ENCODE measurements at regions not wholly inside any gene's neighbourhood (a gene's known extent, or its start where the extent isn't known, plus 50 kb on each side); places are given as distances from the start of the nearest gene placed in this dataset.

GRCh38 chr5:143938230-143938629 lies 126.3 kb downstream of the HMHB1 start:
- Histone ChIP-seq H2AFZ (ENCODE audit: low read depth, low read length) (no peak overlapping the region), H3K9me3 (ENCODE audit: control insufficient read depth, low read length) (peaks cover 53% of the 10 kb centered on the region), H3K4me2 (ENCODE audit: low read length, poor library complexity, severe bottlenecking) (no peak overlapping the region), H3K23ac (ENCODE audit: low read length in 2 of 2) (no peak overlapping the region), H3K4me3 (ENCODE audit: insufficient read depth in 1 of 2, low read depth in 1 of 2, low read length in 2 of 2) (no peak overlapping the region), H2BK12ac (ENCODE audit: low read length in 2 of 2) (no peak overlapping the region), H4K91ac (ENCODE audit: low read length) (no peak overlapping the region), H2BK15ac (ENCODE audit: low read depth, poor library complexity, severe bottlenecking) (no peak overlapping the region), H3K27me3 (ENCODE audit: control insufficient read depth in 1 of 2, insufficient read depth in 1 of 2, low read length in 2 of 2) (no peaks in the 10 kb centered on the region), H3K36me3 (ENCODE audit: control insufficient read depth in 1 of 2, insufficient read depth in 2 of 2, low read depth in 1 of 2, low read length in 2 of 2) (no peaks in the 10 kb centered on the region), H2BK5ac (ENCODE audit: low read depth, low read length, poor library complexity, severe bottlenecking) (no peak overlapping the region), H2BK120ac (ENCODE audit: low read depth, low read length) (no peak overlapping the region), H3K9ac (ENCODE audit: low read length) (no peak overlapping the region), H3K27ac (ENCODE audit: low read length, poor library complexity, severe bottlenecking) (no peak overlapping the region), H3K79me1 (replicated peaks; ENCODE audit: low read length, poor library complexity, severe bottlenecking) (no peaks in the 10 kb centered on the region), H4K8ac (ENCODE audit: low read length) (no peak overlapping the region), H3K4ac (ENCODE audit: low read depth in 1 of 2, low read length in 2 of 2) (no peak overlapping the region), H2AK5ac (ENCODE audit: low read length, severe bottlenecking) (no peak overlapping the region), H3K18ac (ENCODE audit: low read depth in 1 of 2, low read length in 2 of 2) (no peak overlapping the region), H3K4me1 (ENCODE audit: control insufficient read depth, insufficient read depth, low read depth, low read length) (no peaks in the 10 kb centered on the region), H3K14ac (ENCODE audit: low read length in 2 of 2) (no peak overlapping the region)
- no peak for DNase-seq

- Histone ChIP-seq H3K23ac (ENCODE audit: low read length in 2 of 2) (no peak overlapping the region), H3K14ac (ENCODE audit: low read length in 2 of 2) (no peak overlapping the region), H3K79me1 (replicated peaks; ENCODE audit: low read length, poor library complexity, severe bottlenecking) (no peaks in the 10 kb centered on the region), H3K27me3 (ENCODE audit: control insufficient read depth in 1 of 2, insufficient read depth in 1 of 2, low read length in 2 of 2) (no peaks in the 10 kb centered on the region), H3K4me1 (ENCODE audit: control insufficient read depth, insufficient read depth, low read depth, low read length) (no peaks in the 10 kb centered on the region), H2AK5ac (ENCODE audit: low read length, severe bottlenecking) (no peak overlapping the region), H3K4me3 (ENCODE audit: insufficient read depth in 1 of 2, low read depth in 1 of 2, low read length in 2 of 2) (no peak overlapping the region), H4K8ac (ENCODE audit: low read length) (no peak overlapping the region), H3K9ac (ENCODE audit: low read length) (no peak overlapping the region), H3K18ac (ENCODE audit: low read depth in 1 of 2, low read length in 2 of 2) (no peak overlapping the region), H2BK5ac (ENCODE audit: low read depth, low read length, poor library complexity, severe bottlenecking) (no peak overlapping the region), H2AFZ (ENCODE audit: low read depth, low read length) (no peak overlapping the region), H2BK15ac (ENCODE audit: low read depth, poor library complexity, severe bottlenecking) (no peak overlapping the region), H3K36me3 (ENCODE audit: control insufficient read depth in 1 of 2, insufficient read depth in 2 of 2, low read depth in 1 of 2, low read length in 2 of 2) (no peaks in the 10 kb centered on the region), H4K91ac (ENCODE audit: low read length) (no peak overlapping the region), H3K9me3 (ENCODE audit: control insufficient read depth, low read length) (peaks cover 34% of the 10 kb centered on the region), H2BK120ac (ENCODE audit: low read depth, low read length) (no peak overlapping the region), H2BK12ac (ENCODE audit: low read length in 2 of 2) (no peak overlapping the region), H3K4me2 (ENCODE audit: low read length, poor library complexity, severe bottlenecking) (no peak overlapping the region), H3K4ac (ENCODE audit: low read depth in 1 of 2, low read length in 2 of 2) (no peak overlapping the region), H3K27ac (ENCODE audit: low read length, poor library complexity, severe bottlenecking) (no peak overlapping the region)
- WGBS = 88% methylated on average over 1 of the region's 1 CpG
- no peak for DNase-seq
Measured at GRCh38 chr5:143946837-143947236, 134.9 kb downstream of the HMHB1 start.

- H3K27me3 ChIP-seq (ENCODE audit: control insufficient read depth in 1 of 2, insufficient read depth in 1 of 2, low read length in 2 of 2) = no peaks in the 10 kb centered on the region
- H3K4ac ChIP-seq (ENCODE audit: low read depth in 1 of 2, low read length in 2 of 2) = no peak overlapping the region
- H2AK5ac ChIP-seq (ENCODE audit: low read length, severe bottlenecking) = no peak overlapping the region
- H3K4me3 ChIP-seq (ENCODE audit: insufficient read depth in 1 of 2, low read depth in 1 of 2, low read length in 2 of 2) = no peak overlapping the region
- no peak overlapping the region for H3K18ac ChIP-seq (ENCODE audit: low read depth in 1 of 2, low read length in 2 of 2)
- H2AFZ ChIP-seq (ENCODE audit: low read depth, low read length) = no peak overlapping the region
- no peaks in the 10 kb centered on the region for H3K36me3 ChIP-seq (ENCODE audit: control insufficient read depth in 1 of 2, insufficient read depth in 2 of 2, low read depth in 1 of 2, low read length in 2 of 2)
- peaks cover 32% of the 10 kb centered on the region for H3K9me3 ChIP-seq (ENCODE audit: control insufficient read depth, low read length)
- no peak overlapping the region for H3K27ac ChIP-seq (ENCODE audit: low read length, poor library complexity, severe bottlenecking)
- H4K91ac ChIP-seq (ENCODE audit: low read length) = no peak overlapping the region
- no peak overlapping the region for H3K23ac ChIP-seq (ENCODE audit: low read length in 2 of 2)
- no peak overlapping the region for H2BK5ac ChIP-seq (ENCODE audit: low read depth, low read length, poor library complexity, severe bottlenecking)
- no peak overlapping the region for H2BK120ac ChIP-seq (ENCODE audit: low read depth, low read length)
- H3K79me1 ChIP-seq (replicated peaks; ENCODE audit: low read length, poor library complexity, severe bottlenecking) = no peaks in the 10 kb centered on the region
- no peak overlapping the region for H3K4me2 ChIP-seq (ENCODE audit: low read length, poor library complexity, severe bottlenecking)
- 85% methylated on average over 2 of the region's 2 CpGs for WGBS
- H3K4me1 ChIP-seq (ENCODE audit: control insufficient read depth, insufficient read depth, low read depth, low read length) = no peaks in the 10 kb centered on the region
- H3K9ac ChIP-seq (ENCODE audit: low read length) = no peak overlapping the region
- no peak overlapping the region for H4K8ac ChIP-seq (ENCODE audit: low read length)
- no peak overlapping the region for H3K14ac ChIP-seq (ENCODE audit: low read length in 2 of 2)
- no peak overlapping the region for H2BK15ac ChIP-seq (ENCODE audit: low read depth, poor library complexity, severe bottlenecking)
- DNase-seq = no peak
- no peak overlapping the region for H2BK12ac ChIP-seq (ENCODE audit: low read length in 2 of 2)
Measured at GRCh38 chr5:143947313-143947712, 135.4 kb downstream of the HMHB1 start.

- no peaks in the 10 kb centered on the region for H3K4me1 ChIP-seq (ENCODE audit: control insufficient read depth, insufficient read depth, low read depth, low read length)
- no peak overlapping the region for H4K91ac ChIP-seq (ENCODE audit: low read length)
- H2BK120ac ChIP-seq (ENCODE audit: low read depth, low read length) = no peak overlapping the region
- H3K79me1 ChIP-seq (replicated peaks; ENCODE audit: low read length, poor library complexity, severe bottlenecking) = no peaks in the 10 kb centered on the region
- H2BK12ac ChIP-seq (ENCODE audit: low read length in 2 of 2) = no peak overlapping the region
- H2BK5ac ChIP-seq (ENCODE audit: low read depth, low read length, poor library complexity, severe bottlenecking) = no peak overlapping the region
- 96% methylated on average over 1 of the region's 2 CpGs for WGBS
- H2AFZ ChIP-seq (ENCODE audit: low read depth, low read length) = no peak overlapping the region
- H2AK5ac ChIP-seq (ENCODE audit: low read length, severe bottlenecking) = no peak overlapping the region
- H3K14ac ChIP-seq (ENCODE audit: low read length in 2 of 2) = no peak overlapping the region
- H4K8ac ChIP-seq (ENCODE audit: low read length) = no peak overlapping the region
- no peak overlapping the region for H3K4ac ChIP-seq (ENCODE audit: low read depth in 1 of 2, low read length in 2 of 2)
- no peak overlapping the region for H3K23ac ChIP-seq (ENCODE audit: low read length in 2 of 2)
- H3K9ac ChIP-seq (ENCODE audit: low read length) = no peak overlapping the region
- H2BK15ac ChIP-seq (ENCODE audit: low read depth, poor library complexity, severe bottlenecking) = no peak overlapping the region
- H3K27me3 ChIP-seq (ENCODE audit: control insufficient read depth in 1 of 2, insufficient read depth in 1 of 2, low read length in 2 of 2) = no peaks in the 10 kb centered on the region
- H3K27ac ChIP-seq (ENCODE audit: low read length, poor library complexity, severe bottlenecking) = no peak overlapping the region
- H3K4me3 ChIP-seq (ENCODE audit: insufficient read depth in 1 of 2, low read depth in 1 of 2, low read length in 2 of 2) = no peak overlapping the region
- H3K9me3 ChIP-seq (ENCODE audit: control insufficient read depth, low read length) = no peaks in the 10 kb centered on the region
- no peak for DNase-seq
- no peak overlapping the region for H3K18ac ChIP-seq (ENCODE audit: low read depth in 1 of 2, low read length in 2 of 2)
- no peaks in the 10 kb centered on the region for H3K36me3 ChIP-seq (ENCODE audit: control insufficient read depth in 1 of 2, insufficient read depth in 2 of 2, low read depth in 1 of 2, low read length in 2 of 2)
- no peak overlapping the region for H3K4me2 ChIP-seq (ENCODE audit: low read length, poor library complexity, severe bottlenecking)
Measured at GRCh38 chr5:143952809-143953208, 140.8 kb downstream of the HMHB1 start.

All from mesenchymal stem cell (in vitro differentiated cells and primary cell).